ENCODE measurements at regions not wholly inside any gene's neighbourhood (a gene's known extent, or its start where the extent isn't known, plus 50 kb on each side); places are given as distances from the start of the nearest gene placed in this dataset.

- Histone ChIP-seq H3K79me2 (ENCODE audit: control insufficient read depth, insufficient read depth, low read length) (no peaks in the 10 kb centered on the region), H2BK120ac (ENCODE audit: low read depth, low read length) (no peak overlapping the region), H3K9ac (ENCODE audit: low read length) (no peak overlapping the region), H4K8ac (ENCODE audit: low read depth, low read length) (no peak overlapping the region), H3K79me1 (ENCODE audit: low read length) (no peaks in the 10 kb centered on the region), H3K4me1 (ENCODE audit: control insufficient read depth, low read depth, low read length) (no peaks in the 10 kb centered on the region), H4K5ac (ENCODE audit: low read length) (no peak overlapping the region), H3K4me3 (ENCODE audit: low read length) (no peak overlapping the region), H2BK5ac (ENCODE audit: low read length) (no peak overlapping the region), H3K23ac (ENCODE audit: low read length) (no peak overlapping the region), H3K27ac (ENCODE audit: low read depth, low read length) (no peak overlapping the region), H3K27me3 (ENCODE audit: insufficient read depth, low read length, poor library complexity) (no peaks in the 10 kb centered on the region), H3K56ac (ENCODE audit: low read length) (no peak overlapping the region), H3K18ac (ENCODE audit: low read length) (no peak overlapping the region), H2AK5ac (ENCODE audit: low read length) (no peak overlapping the region), H3K36me3 (ENCODE audit: control insufficient read depth, insufficient read depth, low read length) (no peaks in the 10 kb centered on the region), H3K4me2 (ENCODE audit: low read length) (no peak overlapping the region), H2BK15ac (replicated peaks; ENCODE audit: low read depth) (no peak overlapping the region), H3K4ac (ENCODE audit: low read depth, low read length) (no peak overlapping the region)
- no CpG with 5 or more reads among the region's 3 CpGs for WGBS (ENCODE audit: extremely low coverage, insufficient coverage, low lambda C conversion rate)
- DNase-seq: no peak
Observed at GRCh38 chr6:139640448-139640847, 266.0 kb upstream of the CITED2 start.

GRCh38 chr6:139639507-139639906 lies 265.1 kb upstream of the CITED2 start:
- Histone ChIP-seq H2BK15ac (replicated peaks; ENCODE audit: low read depth) (no peak overlapping the region), H3K79me2 (ENCODE audit: control insufficient read depth, insufficient read depth, low read length) (no peaks in the 10 kb centered on the region), H2AK5ac (ENCODE audit: low read length) (no peak overlapping the region), H3K4me2 (ENCODE audit: low read length) (no peak overlapping the region), H2BK120ac (ENCODE audit: low read depth, low read length) (no peak overlapping the region), H2BK5ac (ENCODE audit: low read length) (no peak overlapping the region), H4K5ac (ENCODE audit: low read length) (no peak overlapping the region), H3K23ac (ENCODE audit: low read length) (no peak overlapping the region), H3K27me3 (ENCODE audit: insufficient read depth, low read length, poor library complexity) (no peaks in the 10 kb centered on the region), H3K27ac (ENCODE audit: low read depth, low read length) (no peak overlapping the region), H3K79me1 (ENCODE audit: low read length) (no peaks in the 10 kb centered on the region), H3K9ac (ENCODE audit: low read length) (no peak overlapping the region), H3K56ac (ENCODE audit: low read length) (no peak overlapping the region), H4K8ac (ENCODE audit: low read depth, low read length) (no peak overlapping the region), H3K36me3 (ENCODE audit: control insufficient read depth, insufficient read depth, low read length) (no peaks in the 10 kb centered on the region), H3K4me3 (ENCODE audit: low read length) (no peak overlapping the region), H3K4me1 (ENCODE audit: control insufficient read depth, low read depth, low read length) (no peaks in the 10 kb centered on the region), H3K4ac (ENCODE audit: low read depth, low read length) (no peak overlapping the region), H3K18ac (ENCODE audit: low read length) (no peak overlapping the region)
- WGBS (ENCODE audit: extremely low coverage, insufficient coverage, low lambda C conversion rate): 100% methylated on average over 1 of the region's 5 CpGs
- no peak for DNase-seq

- WGBS (ENCODE audit: extremely low coverage, insufficient coverage, low lambda C conversion rate): no CpG with 5 or more reads among the region's 5 CpGs
- H2BK120ac ChIP-seq (ENCODE audit: low read depth, low read length): no peak overlapping the region
- H3K4me3 ChIP-seq (ENCODE audit: low read length): no peak overlapping the region
- H3K18ac ChIP-seq (ENCODE audit: low read length): no peak overlapping the region
- no peak overlapping the region for H4K5ac ChIP-seq (ENCODE audit: low read length)
- no peak overlapping the region for H3K9ac ChIP-seq (ENCODE audit: low read length)
- H2BK5ac ChIP-seq (ENCODE audit: low read length): no peak overlapping the region
- DNase-seq: no peak
- no peaks in the 10 kb centered on the region for H3K79me1 ChIP-seq (ENCODE audit: low read length)
- no peaks in the 10 kb centered on the region for H3K27me3 ChIP-seq (ENCODE audit: insufficient read depth, low read length, poor library complexity)
- H3K36me3 ChIP-seq (ENCODE audit: control insufficient read depth, insufficient read depth, low read length): no peaks in the 10 kb centered on the region
- H3K4ac ChIP-seq (ENCODE audit: low read depth, low read length): peak overlapping the region; percentile 8
- no peak overlapping the region for H3K23ac ChIP-seq (ENCODE audit: low read length)
- no peak overlapping the region for H3K56ac ChIP-seq (ENCODE audit: low read length)
- no peak overlapping the region for H3K4me2 ChIP-seq (ENCODE audit: low read length)
- H2BK15ac ChIP-seq (replicated peaks; ENCODE audit: low read depth): no peak overlapping the region
- H3K4me1 ChIP-seq (ENCODE audit: control insufficient read depth, low read depth, low read length): no peaks in the 10 kb centered on the region
- H3K27ac ChIP-seq (ENCODE audit: low read depth, low read length): no peak overlapping the region
- no peak overlapping the region for H2AK5ac ChIP-seq (ENCODE audit: low read length)
- H4K8ac ChIP-seq (ENCODE audit: low read depth, low read length): no peak overlapping the region
- no peaks in the 10 kb centered on the region for H3K79me2 ChIP-seq (ENCODE audit: control insufficient read depth, insufficient read depth, low read length)
Observed at GRCh38 chr6:139638179-139638941, 263.9 kb upstream of the CITED2 start.

GRCh38 chr6:139637766-139638165 lies 263.3 kb upstream of the CITED2 start:
- no peak overlapping the region for H2BK5ac ChIP-seq (ENCODE audit: low read length)

GRCh38 chr6:139636391-139636790 lies 261.9 kb upstream of the CITED2 start:
- H4K5ac ChIP-seq (ENCODE audit: low read length): no peak overlapping the region
- no peak overlapping the region for H3K23ac ChIP-seq (ENCODE audit: low read length)
- no peak overlapping the region for H2AK5ac ChIP-seq (ENCODE audit: low read length)
- H3K4me2 ChIP-seq (ENCODE audit: low read length): no peak overlapping the region
- H3K18ac ChIP-seq (ENCODE audit: low read length): no peak overlapping the region
- no peak overlapping the region for H3K56ac ChIP-seq (ENCODE audit: low read length)
- no peaks in the 10 kb centered on the region for H3K4me1 ChIP-seq (ENCODE audit: control insufficient read depth, low read depth, low read length)
- no peak overlapping the region for H2BK120ac ChIP-seq (ENCODE audit: low read depth, low read length)
- H3K79me2 ChIP-seq (ENCODE audit: control insufficient read depth, insufficient read depth, low read length): no peaks in the 10 kb centered on the region
- no peaks in the 10 kb centered on the region for H3K36me3 ChIP-seq (ENCODE audit: control insufficient read depth, insufficient read depth, low read length)
- H3K4ac ChIP-seq (ENCODE audit: low read depth, low read length): no peak overlapping the region
- no peak overlapping the region for H2BK15ac ChIP-seq (replicated peaks; ENCODE audit: low read depth)
- no peak overlapping the region for H3K9ac ChIP-seq (ENCODE audit: low read length)
- no peak overlapping the region for H4K8ac ChIP-seq (ENCODE audit: low read depth, low read length)
- no peaks in the 10 kb centered on the region for H3K27me3 ChIP-seq (ENCODE audit: insufficient read depth, low read length, poor library complexity)
- DNase-seq: no peak
- H3K4me3 ChIP-seq (ENCODE audit: low read length): no peak overlapping the region
- H3K79me1 ChIP-seq (ENCODE audit: low read length): no peaks in the 10 kb centered on the region
- H2BK5ac ChIP-seq (ENCODE audit: low read length): no peak overlapping the region
- H3K27ac ChIP-seq (ENCODE audit: low read depth, low read length): no peak overlapping the region
- WGBS (ENCODE audit: extremely low coverage, insufficient coverage, low lambda C conversion rate): no CpG with 5 or more reads among the region's 1 CpG

More at GRCh38 chr6:139637766-139638165, 263.3 kb upstream of the CITED2 start:
- no peak overlapping the region for H4K5ac ChIP-seq (ENCODE audit: low read length)
- no peak overlapping the region for H2BK120ac ChIP-seq (ENCODE audit: low read depth, low read length)
- no peak overlapping the region for H3K27ac ChIP-seq (ENCODE audit: low read depth, low read length)
- no peaks in the 10 kb centered on the region for H3K27me3 ChIP-seq (ENCODE audit: insufficient read depth, low read length, poor library complexity)
- H2BK15ac ChIP-seq (replicated peaks; ENCODE audit: low read depth): no peak overlapping the region
- no peak overlapping the region for H3K4ac ChIP-seq (ENCODE audit: low read depth, low read length)
- no peak for DNase-seq
- H3K4me3 ChIP-seq (ENCODE audit: low read length): no peak overlapping the region
- H3K9ac ChIP-seq (ENCODE audit: low read length): no peak overlapping the region
- no peaks in the 10 kb centered on the region for H3K79me2 ChIP-seq (ENCODE audit: control insufficient read depth, insufficient read depth, low read length)
- H3K4me2 ChIP-seq (ENCODE audit: low read length): no peak overlapping the region
- no peak overlapping the region for H3K56ac ChIP-seq (ENCODE audit: low read length)
- no peak overlapping the region for H3K23ac ChIP-seq (ENCODE audit: low read length)
- H2AK5ac ChIP-seq (ENCODE audit: low read length): no peak overlapping the region
- no peaks in the 10 kb centered on the region for H3K4me1 ChIP-seq (ENCODE audit: control insufficient read depth, low read depth, low read length)
- H3K79me1 ChIP-seq (ENCODE audit: low read length): no peaks in the 10 kb centered on the region
- H3K36me3 ChIP-seq (ENCODE audit: control insufficient read depth, insufficient read depth, low read length): no peaks in the 10 kb centered on the region
- H4K8ac ChIP-seq (ENCODE audit: low read depth, low read length): no peak overlapping the region
- H3K18ac ChIP-seq (ENCODE audit: low read length): no peak overlapping the region

Measured in mesendoderm (in vitro differentiated cells).